Upper lobe of left lung (tissue), 6 donors: ENCODE measurements at regions not wholly inside any gene's neighbourhood (a gene's known extent, or its start where the extent isn't known, plus 50 kb on each side); places are given as distances from the start of the nearest gene placed in this dataset.
A peak's percentile ranks its signal among the peaks of the same experiment; 100 is the strongest.

ENCODE experiments used
- ATAC-seq, 2 donors: fragments of 200-7000 bp; cut with Tn5 transposase; one replicate each; pipeline ENCODE4 v1.9.1; 2022; ENCODE audit warnings: mild to moderate bottlenecking in 2 of 2, moderate library complexity in 2 of 2; ENCODE audit not compliant: low FRiP score in 2 of 2
- DNase-seq, 2 donors: peaks; one replicate each; pipeline ENCODE4 v3.0.0-alpha.2; 2019 to 2020
- H3K27ac ChIP-seq, 4 donors: fragments of 200-600 bp; sonication (generic); one replicate each; pipeline ENCODE4 v1.5.1; 2016 to 2019
- H3K27me3 ChIP-seq, 4 donors: fragments of 200-600 bp; sonication (generic); one replicate each; pipeline ENCODE4 v1.5.1; 2017 to 2019
- H3K36me3 ChIP-seq, 4 donors: fragments of 200-600 bp; sonication (generic); one replicate each; pipeline ENCODE4 v1.5.1; 2016 to 2019
- H3K4me1 ChIP-seq, 4 donors: fragments of 200-600 bp; sonication (generic); one replicate each; pipeline ENCODE4 v1.5.1; 2018 to 2019
- H3K4me3 ChIP-seq, 4 donors: fragments of 200-600 bp; sonication (generic); one replicate each; pipeline ENCODE4 v1.5.1; 2017 to 2019; ENCODE audit warnings: mild to moderate bottlenecking in 2 of 4, moderate library complexity in 1 of 4
- H3K9me3 ChIP-seq, 4 donors: fragments of 200-600 bp; sonication (generic); one replicate each; pipeline ENCODE4 v1.5.1; 2018 to 2019
- EP300 ChIP-seq, 4 donors: sonication (generic); formaldehyde crosslinking; IDR thresholded peaks; one replicate each; pipeline ENCODE4 v1.5.1; 2017; ENCODE audit warnings: antibody characterized with exemption in 4 of 4, control low read depth in 2 of 4
- POLR2A ChIP-seq, 4 donors: fragments of 450-650 bp; IDR thresholded peaks; one replicate each; pipeline ENCODE4 v1.5.1; 2016 to 2017; ENCODE audit warnings: antibody characterized with exemption in 4 of 4, mild to moderate bottlenecking in 2 of 4
- POLR2AphosphoS5 ChIP-seq, 2 donors: sonication (generic); formaldehyde crosslinking; IDR thresholded peaks; one replicate each; pipeline ENCODE4 v1.5.1; 2017; ENCODE audit warnings: antibody characterized with exemption in 2 of 2
- WGBS, 2 donors: methylation state at CpG; one replicate each; pipeline ENCODE4 v1.1.5; 2017 to 2018; 5-methylcytosine and 5-hydroxymethylcytosine counted together
- TF ChIP-seq, protein P1 (sequence below), 6 experiments: fragments of 450-650 bp in 4 of 6; fragments of 200-600 bp in 2 of 6; sonication (generic) in 2 of 6; IDR thresholded peaks; one replicate each; pipeline ENCODE4 v1.5.1; 2016 to 2019; ENCODE audit warnings: antibody characterized with exemption in 6 of 6
- donor health status: DM: no; HTN: no; CAD: no; lungs with moderate emphysema.
- donor health status: DM: no; HTN: yes; CAD: no; lungs with severe emphysema.

GRCh38 chr2:88873620-88874019 lies 182.1 kb downstream of the RPIA start:
- TF ChIP-seq, protein P1, sequence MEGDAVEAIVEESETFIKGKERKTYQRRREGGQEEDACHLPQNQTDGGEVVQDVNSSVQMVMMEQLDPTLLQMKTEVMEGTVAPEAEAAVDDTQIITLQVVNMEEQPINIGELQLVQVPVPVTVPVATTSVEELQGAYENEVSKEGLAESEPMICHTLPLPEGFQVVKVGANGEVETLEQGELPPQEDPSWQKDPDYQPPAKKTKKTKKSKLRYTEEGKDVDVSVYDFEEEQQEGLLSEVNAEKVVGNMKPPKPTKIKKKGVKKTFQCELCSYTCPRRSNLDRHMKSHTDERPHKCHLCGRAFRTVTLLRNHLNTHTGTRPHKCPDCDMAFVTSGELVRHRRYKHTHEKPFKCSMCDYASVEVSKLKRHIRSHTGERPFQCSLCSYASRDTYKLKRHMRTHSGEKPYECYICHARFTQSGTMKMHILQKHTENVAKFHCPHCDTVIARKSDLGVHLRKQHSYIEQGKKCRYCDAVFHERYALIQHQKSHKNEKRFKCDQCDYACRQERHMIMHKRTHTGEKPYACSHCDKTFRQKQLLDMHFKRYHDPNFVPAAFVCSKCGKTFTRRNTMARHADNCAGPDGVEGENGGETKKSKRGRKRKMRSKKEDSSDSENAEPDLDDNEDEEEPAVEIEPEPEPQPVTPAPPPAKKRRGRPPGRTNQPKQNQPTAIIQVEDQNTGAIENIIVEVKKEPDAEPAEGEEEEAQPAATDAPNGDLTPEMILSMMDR (IDR thresholded peaks at IDR 0.05), result no peak
- no peak for TF ChIP-seq EP300 (IDR thresholded peaks at IDR 0.05)
- TF ChIP-seq POLR2A (IDR thresholded peaks at IDR 0.05), result no peak
- TF ChIP-seq POLR2AphosphoS5 (IDR thresholded peaks at IDR 0.05), result no peak
- Histone ChIP-seq H3K36me3 (no peaks in the 10 kb centered on the region), H3K9me3 (no peaks in the 10 kb centered on the region), H3K27me3 (no peaks in the 10 kb centered on the region), H3K27ac (no peak overlapping the region), H3K4me1 (peaks cover 0 to 3% (median 0%) of the 10 kb centered on the region in 4 donors), H3K4me3 (peak overlapping the region in 2 of 4 donors; percentile 25 to 26)
- DNase-seq, result no peak
- no peak for ATAC-seq

DNA sequence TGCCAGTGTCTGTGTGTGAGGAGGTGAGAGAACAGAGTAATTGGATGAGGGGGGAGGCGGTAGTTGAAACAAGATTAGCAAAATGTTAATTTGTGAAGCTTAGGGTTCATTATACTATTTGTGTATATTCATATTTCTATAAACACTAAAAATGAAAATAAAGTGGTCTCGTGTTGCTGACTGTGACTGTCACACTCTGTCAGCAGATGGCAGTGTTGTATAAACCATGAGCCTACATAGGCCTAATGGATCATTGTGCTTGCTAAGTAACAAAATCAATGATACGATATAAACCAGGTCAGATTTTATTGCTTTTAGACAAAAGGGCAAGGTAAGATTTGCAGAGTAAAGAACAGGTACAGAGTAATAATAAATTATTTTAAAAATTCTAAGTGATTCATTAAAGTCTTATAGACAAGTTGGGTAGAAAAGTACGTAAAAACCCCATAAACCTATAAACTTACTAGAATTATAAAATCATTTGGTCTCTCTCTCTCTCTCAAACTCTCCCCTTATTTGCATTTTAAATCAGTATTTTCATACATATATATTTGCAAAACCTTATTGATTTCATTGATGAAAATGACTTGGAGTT lies 182.7 kb downstream of the RPIA start:
- no peaks in the 10 kb centered on the region for H3K9me3 ChIP-seq
- DNase-seq, result no peak
- H3K27me3 ChIP-seq, result no peaks in the 10 kb centered on the region
- H3K27ac ChIP-seq, result no peak overlapping the region
- no peaks in the 10 kb centered on the region for H3K36me3 ChIP-seq
- peak overlapping the region in 2 of 4 donors; percentile 25 to 26 for H3K4me3 ChIP-seq
- peak; percentile 74 to 76 for ATAC-seq
- H3K4me1 ChIP-seq, result peaks cover 0 to 3% (median 0%) of the 10 kb centered on the region in 4 donors
- TF ChIP-seq, protein P1 (IDR thresholded peaks at IDR 0.05), result peak; percentile 58 to 81 (median 66)
- TF ChIP-seq POLR2A (IDR thresholded peaks at IDR 0.05), result no peak
- WGBS, 2 donors, result 25 to 31% methylated on average over 4 of the region's 4 CpGs

DNA sequence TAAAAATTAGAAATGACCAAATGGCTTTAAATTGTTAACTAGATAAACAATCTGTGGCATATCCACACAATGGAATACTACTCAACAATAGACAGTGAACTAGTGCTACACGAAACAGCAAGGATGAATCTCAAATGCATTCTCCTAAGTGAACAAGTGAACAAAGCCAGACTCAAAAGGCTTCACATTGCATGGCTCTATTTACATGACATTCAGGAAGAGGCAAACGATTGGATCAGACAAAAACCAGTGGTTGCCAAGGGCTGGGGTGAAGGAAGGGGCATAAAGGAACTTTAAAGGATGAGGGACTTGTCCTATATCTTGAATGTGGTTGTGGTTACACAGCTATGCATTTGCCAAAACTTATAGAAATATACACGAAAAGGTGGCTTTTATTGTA lies 184.3 kb downstream of the RPIA start:
- 54 to 68% methylated on average over 3 of the region's 3 CpGs for WGBS, 2 donors
- Histone ChIP-seq H3K36me3 (no peaks in the 10 kb centered on the region), H3K27ac (no peak overlapping the region), H3K4me3 (no peak overlapping the region), H3K4me1 (peaks cover 0 to 3% (median 0%) of the 10 kb centered on the region in 4 donors), H3K9me3 (no peaks in the 10 kb centered on the region), H3K27me3 (no peaks in the 10 kb centered on the region)
- TF ChIP-seq POLR2AphosphoS5 (IDR thresholded peaks at IDR 0.05) (no peak), EP300 (IDR thresholded peaks at IDR 0.05) (no peak), POLR2A (IDR thresholded peaks at IDR 0.05) (no peak)
- TF ChIP-seq, protein P1 (IDR thresholded peaks at IDR 0.05), result no peak
- DNase-seq (no peak), ATAC-seq (no peak)

DNA sequence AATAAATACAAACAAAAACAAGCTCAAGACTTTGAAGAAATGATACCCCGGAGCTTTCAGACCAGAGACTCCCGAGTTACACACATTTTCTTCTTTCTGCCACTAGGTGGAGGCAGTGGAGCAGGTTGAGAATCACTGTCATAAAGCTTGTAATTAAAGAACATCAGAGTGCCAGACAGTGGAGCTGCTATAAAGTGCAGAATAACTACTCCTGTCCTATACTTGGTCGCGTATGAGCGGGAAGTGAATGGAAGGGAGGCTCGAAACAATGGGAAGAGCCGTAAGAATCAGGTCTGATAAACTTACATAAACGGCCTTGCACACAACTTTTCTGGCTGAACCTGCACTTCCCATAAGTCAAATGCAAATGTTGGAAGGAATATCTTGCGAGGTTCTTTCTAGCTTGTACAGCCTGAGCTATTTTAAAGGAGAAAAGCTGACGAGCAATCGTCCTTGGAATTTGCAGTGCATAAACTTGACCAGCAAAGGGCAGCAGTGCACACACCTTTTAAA lies 189.0 kb downstream of the RPIA start:
- Histone ChIP-seq H3K27me3 (no peaks in the 10 kb centered on the region), H3K9me3 (no peaks in the 10 kb centered on the region), H3K4me3 (no peak overlapping the region), H3K27ac (no peak overlapping the region), H3K4me1 (no peaks in the 10 kb centered on the region), H3K36me3 (no peaks in the 10 kb centered on the region)
- no peak for DNase-seq
- TF ChIP-seq, protein P1 (IDR thresholded peaks at IDR 0.05), result peak; percentile 41 to 70 (median 61)
- no peak for TF ChIP-seq POLR2A (IDR thresholded peaks at IDR 0.05)
- WGBS, 2 donors, result 7 to 8% methylated on average over 11 of the region's 11 CpGs
- peak; percentile 62 to 81 for ATAC-seq

- no peak overlapping the region for H3K4me3 ChIP-seq
- H3K36me3 ChIP-seq, result no peaks in the 10 kb centered on the region
- TF ChIP-seq, protein P1 (IDR thresholded peaks at IDR 0.05), result no peak
- no peak for TF ChIP-seq EP300 (IDR thresholded peaks at IDR 0.05)
- no peak for TF ChIP-seq POLR2AphosphoS5 (IDR thresholded peaks at IDR 0.05)
- no peak for TF ChIP-seq POLR2A (IDR thresholded peaks at IDR 0.05)
- 51 to 66% methylated on average over 3 of the region's 3 CpGs for WGBS, 2 donors
- H3K9me3 ChIP-seq, result no peaks in the 10 kb centered on the region
- DNase-seq (no peak), ATAC-seq (no peak)
- no peak overlapping the region for H3K27ac ChIP-seq
- no peaks in the 10 kb centered on the region for H3K27me3 ChIP-seq
- H3K4me1 ChIP-seq, result no peaks in the 10 kb centered on the region
Measured at GRCh38 chr2:88885275-88885674, 193.8 kb downstream of the RPIA start.
